ENCODE measurements at regions not wholly inside any gene's neighbourhood (a gene's known extent, or its start where the extent isn't known, plus 50 kb on each side); places are given as distances from the start of the nearest gene placed in this dataset.
"Not testable (repeated sequence)": the region's sequence is repeated elsewhere in the genome, so short reads cannot be mapped to it uniquely, and the experiment has no call there.

DNA sequence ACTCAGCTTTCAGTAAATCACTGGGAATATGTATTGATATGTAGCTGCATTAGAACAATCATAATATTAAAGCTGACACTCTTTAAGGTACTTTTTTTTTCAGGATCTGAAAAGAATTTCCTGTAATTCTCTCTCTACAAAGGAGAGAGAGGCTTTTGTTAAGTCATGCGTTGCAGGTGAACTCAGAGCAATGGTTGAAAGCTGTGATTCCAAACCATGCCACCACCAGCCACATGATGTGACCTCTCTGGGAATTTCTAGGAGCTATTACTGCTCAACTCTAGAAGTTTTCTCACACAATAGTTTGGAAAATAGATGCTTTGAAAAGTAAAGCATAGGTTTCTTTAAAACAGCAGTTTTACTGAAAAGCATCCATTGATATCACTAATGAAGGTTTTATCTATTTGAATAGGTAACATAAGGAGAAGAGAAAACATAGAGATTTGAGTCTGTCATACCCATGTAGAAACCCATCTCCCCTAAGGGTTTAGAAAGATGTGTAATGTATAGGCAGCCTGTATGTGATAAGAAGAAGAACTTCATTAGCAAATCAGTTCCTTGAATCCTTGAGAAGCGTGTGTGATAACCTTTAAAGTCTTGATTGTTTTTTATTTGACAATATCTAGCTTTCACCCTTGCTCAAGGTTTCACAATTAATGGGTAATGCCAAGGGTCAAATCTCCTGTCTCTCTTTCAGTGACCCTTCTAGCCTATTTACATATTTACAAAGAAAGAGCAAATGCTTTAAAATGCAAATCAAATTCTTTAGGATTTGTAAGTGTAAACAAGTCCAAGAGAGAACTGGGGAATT is 161.0 kb upstream of the ANKRD50 start:
- DNase-seq, result no peak

- DNase-seq, result no peak
Measured at GRCh38 chr4:124872659-124873058, 160.1 kb upstream of the ANKRD50 start.

GRCh38 chr4:124869961-124870495 is 157.5 kb upstream of the ANKRD50 start:
- DNase-seq, result no peak

DNA sequence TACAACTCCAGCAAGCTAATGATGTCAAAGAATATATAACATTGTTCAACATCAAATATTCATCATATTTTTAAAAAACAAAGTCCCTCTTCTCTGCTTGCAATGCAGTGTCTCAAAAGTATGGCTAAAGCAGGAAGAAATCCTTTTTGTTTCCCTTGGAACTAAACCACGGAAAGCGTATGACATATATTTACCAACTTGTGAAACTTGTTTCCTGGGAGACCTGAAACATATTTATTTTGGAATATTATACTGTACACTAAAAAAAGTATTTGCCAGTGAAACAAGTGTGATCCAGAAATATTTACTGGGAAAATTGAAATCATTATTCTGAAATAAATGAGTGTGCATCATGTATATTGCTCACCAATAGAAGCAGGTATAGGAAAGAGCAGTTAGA is 156.0 kb upstream of the ANKRD50 start:
- DNase-seq, result no peak

DNA sequence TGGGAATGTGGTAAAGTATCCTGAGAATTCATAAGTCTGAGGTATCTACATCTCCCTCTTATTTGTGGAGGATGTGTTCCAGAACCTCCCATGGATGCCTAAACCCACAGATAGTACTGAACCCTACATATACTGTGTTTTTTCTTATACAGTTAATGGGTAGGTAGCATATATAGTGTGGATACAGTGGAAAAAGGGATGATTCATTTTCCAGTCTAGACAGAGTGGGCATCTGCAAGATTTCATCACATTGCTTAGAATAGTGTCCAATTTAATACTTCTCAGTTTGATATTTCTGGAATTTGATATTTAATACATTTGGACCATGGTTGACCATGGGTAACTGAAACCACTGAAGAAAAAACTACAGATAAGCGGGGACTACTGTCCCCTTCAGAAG is 155.0 kb upstream of the ANKRD50 start:
- no peak for DNase-seq

DNA sequence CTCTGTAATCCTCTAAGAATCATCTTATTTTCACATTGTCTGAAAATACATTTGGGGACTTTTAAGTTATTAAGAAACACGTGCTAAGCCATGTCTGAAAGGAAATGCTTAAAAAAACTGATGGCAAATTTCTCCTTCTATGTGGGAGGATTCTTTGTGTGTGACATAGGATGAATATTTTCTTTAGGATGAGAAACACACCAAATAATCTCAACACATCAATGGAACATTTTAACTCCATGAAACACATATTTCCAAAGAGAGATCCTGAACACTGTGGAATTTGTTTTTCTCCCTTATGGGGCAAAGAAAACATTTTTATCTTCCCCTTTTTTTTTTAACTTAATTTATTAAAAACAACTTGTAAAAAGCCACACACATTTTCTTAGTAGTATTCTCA is 153.8 kb upstream of the ANKRD50 start:
- DNase-seq, result no peak

- peak; percentile 87 for DNase-seq
Measured at GRCh38 chr4:124863040-124863545, 150.6 kb upstream of the ANKRD50 start.

- no peak for DNase-seq
Measured at GRCh38 chr4:124862261-124862660, 149.7 kb upstream of the ANKRD50 start.

DNA sequence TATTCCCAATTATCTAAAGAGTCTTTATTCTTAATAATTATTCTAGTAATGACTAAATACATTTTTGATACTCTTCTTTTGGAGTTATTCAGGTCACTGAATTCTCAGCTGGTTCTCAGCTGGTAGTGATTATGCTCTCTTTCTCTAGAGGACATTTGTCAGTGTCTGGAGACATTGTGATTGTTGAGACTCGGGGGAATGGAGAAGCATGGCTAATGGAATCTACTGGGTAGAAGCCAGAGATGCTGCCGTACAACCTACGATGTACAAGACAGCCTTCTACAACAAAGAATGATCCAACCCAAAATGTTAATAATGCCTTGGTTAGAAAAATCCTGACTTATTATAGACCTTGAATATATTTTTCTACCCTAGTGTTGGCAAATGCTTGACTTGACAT is 149.2 kb upstream of the ANKRD50 start:
- DNase-seq, result no peak

- DNase-seq, result peak; percentile 78
Measured at GRCh38 chr4:124854968-124855367, 142.4 kb upstream of the ANKRD50 start.

- DNase-seq, result no peak
Measured at GRCh38 chr4:124851741-124852140, 139.2 kb upstream of the ANKRD50 start.

DNA sequence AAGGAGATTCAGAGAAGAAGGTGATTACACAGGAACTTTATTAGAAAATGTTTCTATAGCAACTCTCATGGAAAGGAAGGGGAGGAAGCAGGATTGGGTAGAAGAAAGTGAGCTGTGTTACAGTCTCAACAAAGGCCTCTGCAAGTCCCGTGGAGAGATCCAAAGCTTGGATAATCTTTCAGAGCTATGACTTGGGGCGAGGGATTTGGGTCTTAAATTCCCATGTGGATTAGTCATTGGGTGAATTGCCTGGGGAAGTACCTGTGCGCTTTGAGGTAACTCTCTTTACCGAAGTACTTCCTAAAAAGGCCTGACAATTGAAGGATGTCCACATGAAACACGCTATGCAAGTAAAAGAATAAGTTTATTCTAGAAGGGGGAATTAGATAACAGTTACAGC is 133.8 kb upstream of the ANKRD50 start:
- no peak for DNase-seq

DNA sequence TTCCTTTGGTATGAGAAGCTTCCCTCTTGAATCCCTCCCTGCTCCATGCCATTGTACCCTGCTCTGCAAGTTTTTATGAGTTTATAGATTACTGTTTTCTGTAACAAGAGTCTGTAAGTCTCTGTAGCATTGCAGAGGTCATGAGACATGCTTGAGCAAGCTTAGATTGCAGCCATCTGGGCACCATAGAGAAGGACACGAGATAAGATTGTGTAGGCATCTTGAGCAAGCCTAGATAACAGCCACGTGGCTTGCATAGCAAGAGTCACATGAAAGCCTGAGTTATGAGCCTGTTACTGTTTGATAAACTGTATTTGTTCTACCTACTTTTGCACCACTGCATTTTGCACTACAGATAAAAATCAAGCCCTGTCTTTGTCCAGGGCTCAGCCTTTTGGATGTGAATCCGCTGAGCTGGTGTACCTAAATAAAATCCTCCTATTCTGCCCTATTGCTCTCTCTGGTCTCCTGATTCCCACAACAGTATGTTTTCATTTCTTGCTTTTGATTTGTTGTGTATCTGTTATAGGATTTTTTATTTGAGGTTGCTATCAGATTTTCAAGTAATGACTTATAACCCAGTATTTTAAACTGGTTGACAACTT is 127.4 kb upstream of the ANKRD50 start:
- DNase-seq, result no peak

GRCh38 chr4:124833831-124834505 is 121.4 kb upstream of the ANKRD50 start:
- DNase-seq, result no peak

GRCh38 chr4:124828382-124828781 is 115.8 kb upstream of the ANKRD50 start:
- DNase-seq, result no peak

DNA sequence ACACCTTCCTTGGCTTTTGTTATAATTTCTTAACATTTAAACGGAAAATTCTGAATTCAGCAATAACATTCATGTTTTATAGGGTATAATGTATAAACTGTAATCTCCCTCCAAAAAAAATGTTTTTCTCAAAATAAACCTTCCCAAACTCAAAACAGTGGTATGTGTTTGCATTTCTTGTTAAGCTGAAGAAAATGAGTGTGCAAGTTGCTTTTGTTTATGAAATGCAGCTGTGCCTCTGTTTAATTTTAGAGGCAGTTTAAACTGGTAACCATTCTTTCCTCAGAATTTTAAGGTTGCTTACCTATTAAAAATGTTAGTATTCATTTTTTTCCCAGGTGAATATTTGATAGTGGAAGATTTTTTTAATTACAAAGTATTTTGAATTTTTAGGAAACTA is 105.0 kb upstream of the ANKRD50 start:
- no peak for DNase-seq

DNA sequence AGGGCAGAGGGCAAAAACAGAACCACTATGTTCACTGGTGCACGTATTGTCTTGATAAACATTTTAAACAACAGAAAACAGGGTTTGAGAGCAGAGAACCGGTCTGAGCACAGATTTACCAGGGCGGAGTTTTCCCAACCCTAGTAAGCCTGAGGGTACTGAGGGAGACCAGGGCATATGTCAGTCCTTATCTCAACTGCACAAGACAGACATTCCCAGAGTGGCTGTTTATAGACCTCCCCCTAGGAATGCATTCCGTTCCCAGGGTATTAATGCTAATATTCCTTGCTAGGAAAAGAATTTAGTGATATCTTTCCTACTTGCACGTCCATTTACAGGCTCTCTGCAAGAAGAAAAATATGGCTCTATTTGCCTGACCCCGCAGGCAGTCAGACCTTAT is 99.7 kb upstream of the ANKRD50 start:
- DNase-seq, result not testable (repeated sequence)

DNA sequence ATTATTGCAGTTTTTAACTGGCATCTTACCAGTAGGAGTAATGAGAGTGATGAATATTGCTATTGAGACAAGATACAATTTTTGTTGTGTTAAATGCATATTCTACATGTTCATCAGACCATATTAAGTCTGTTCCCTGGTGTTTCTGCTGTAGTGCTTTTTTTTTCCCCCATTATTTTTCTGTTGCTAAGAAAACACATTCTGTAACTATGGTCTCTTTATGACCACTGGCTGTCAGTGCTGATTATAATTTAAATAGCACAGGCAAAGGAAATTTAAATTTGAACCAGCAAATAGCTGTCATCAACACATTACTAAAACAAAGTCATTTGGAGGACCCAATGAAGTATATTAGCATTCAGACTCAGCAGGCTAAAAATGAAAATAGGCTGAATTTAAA is 98.3 kb upstream of the ANKRD50 start:
- DNase-seq, result no peak

GRCh38 chr4:124807421-124807820 is 94.9 kb upstream of the ANKRD50 start:
- DNase-seq, result no peak

DNA sequence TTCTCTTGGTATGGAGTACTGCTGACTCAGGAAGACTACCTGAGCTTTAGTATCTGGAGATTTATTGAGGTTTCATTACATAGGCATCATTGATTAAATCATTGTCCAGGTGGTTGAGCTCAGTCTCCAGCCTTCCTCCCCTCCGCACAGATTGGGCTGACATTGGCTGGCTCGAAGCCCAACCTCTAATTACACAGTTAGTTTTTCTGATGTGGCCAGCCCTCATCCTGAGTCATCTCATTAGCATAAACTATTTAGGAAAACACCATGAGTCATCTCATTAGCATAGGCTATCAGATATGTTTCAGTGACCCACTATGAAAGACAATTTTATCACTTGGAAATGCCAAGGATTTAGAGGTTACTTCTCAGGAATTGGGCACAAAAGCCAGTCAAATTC is 93.9 kb upstream of the ANKRD50 start:
- no peak for DNase-seq

GRCh38 chr4:124804584-124804983 is 92.1 kb upstream of the ANKRD50 start:
- no peak for DNase-seq

GRCh38 chr4:124804041-124804440 is 91.5 kb upstream of the ANKRD50 start:
- no peak for DNase-seq

DNA sequence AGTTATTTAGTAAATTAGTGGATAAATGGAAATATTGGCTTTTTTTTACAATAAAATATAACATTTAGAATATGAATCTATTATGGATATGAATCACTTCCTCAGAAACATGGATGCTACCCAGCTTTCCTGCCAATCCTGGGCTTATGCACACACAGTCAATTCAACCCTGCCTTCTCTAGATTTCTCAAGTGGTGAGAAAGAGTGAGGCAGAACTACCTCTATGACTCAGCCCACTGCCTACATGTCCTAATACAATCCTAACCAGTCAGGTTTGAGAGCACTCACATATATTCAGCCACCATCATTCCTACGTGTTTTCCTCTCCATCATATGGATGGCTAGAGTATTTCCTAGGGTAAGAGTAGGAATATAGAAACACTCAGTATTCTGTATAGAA is 91.1 kb upstream of the ANKRD50 start:
- DNase-seq, result no peak

DNA sequence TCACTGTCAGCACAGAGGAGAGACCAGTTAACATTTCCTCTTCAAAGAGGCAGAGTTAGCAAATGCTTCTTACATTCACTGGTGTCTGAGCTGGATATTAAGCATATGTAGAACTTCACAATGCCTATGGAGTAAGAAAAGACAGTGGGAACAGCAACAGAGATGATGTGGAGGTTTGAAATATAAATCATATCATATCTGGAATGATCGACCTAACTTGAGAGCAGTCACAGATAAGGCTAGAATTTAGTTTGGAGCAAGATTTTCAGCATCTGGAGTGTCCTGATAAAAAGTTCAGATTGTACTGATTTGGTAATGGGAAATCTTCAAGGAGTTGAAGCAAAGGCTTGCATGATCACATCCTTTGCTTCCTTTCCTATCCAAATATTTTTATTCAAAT is 90.5 kb upstream of the ANKRD50 start:
- no peak for DNase-seq

Measured in MV-4-11 (cell line).